ENCODE measurements at regions not wholly inside any gene's neighbourhood (a gene's known extent, or its start where the extent isn't known, plus 50 kb on each side); places are given as distances from the start of the nearest gene placed in this dataset.

GRCh38 chr20:43863821-43864544 lies 50.7 kb upstream of the TOX2 start:
- DNase-seq (ENCODE audit: low spot score) = no peak
- H3K27ac Mint-ChIP-seq = no peak overlapping the region
- H3K27me3 Mint-ChIP-seq (ENCODE audit: low read depth) = peaks cover 7% of the 10 kb centered on the region
- no peak overlapping the region for H3K4me3 Mint-ChIP-seq
- no peaks in the 10 kb centered on the region for H3K36me3 Mint-ChIP-seq (ENCODE audit: low read depth)
- no peaks in the 10 kb centered on the region for H3K9me3 Mint-ChIP-seq
- peaks cover 5% of the 10 kb centered on the region for H3K4me1 Mint-ChIP-seq (ENCODE audit: low read depth)

- Mint-ChIP-seq H3K27me3 (ENCODE audit: low read depth) (peaks cover 7% of the 10 kb centered on the region), H3K9me3 (no peaks in the 10 kb centered on the region), H3K4me1 (ENCODE audit: low read depth) (peaks cover 2% of the 10 kb centered on the region), H3K36me3 (ENCODE audit: low read depth) (no peaks in the 10 kb centered on the region), H3K4me3 (no peak overlapping the region), H3K27ac (no peak overlapping the region)
- no peak for DNase-seq (ENCODE audit: low spot score)
These were observed 51.3 kb upstream of the TOX2 start for GRCh38 chr20:43863330-43863729.

GRCh38 chr20:43862438-43862837 lies 52.2 kb upstream of the TOX2 start:
- H3K9me3 Mint-ChIP-seq = no peaks in the 10 kb centered on the region
- H3K36me3 Mint-ChIP-seq (ENCODE audit: low read depth) = no peaks in the 10 kb centered on the region
- H3K27ac Mint-ChIP-seq = no peak overlapping the region
- no peaks in the 10 kb centered on the region for H3K4me1 Mint-ChIP-seq (ENCODE audit: low read depth)
- DNase-seq (ENCODE audit: low spot score) = no peak
- no peak overlapping the region for H3K4me3 Mint-ChIP-seq
- H3K27me3 Mint-ChIP-seq (ENCODE audit: low read depth) = peaks cover 13% of the 10 kb centered on the region

GRCh38 chr20:43859994-43860393 lies 54.7 kb upstream of the TOX2 start:
- H3K4me1 Mint-ChIP-seq (ENCODE audit: low read depth) = no peaks in the 10 kb centered on the region

GRCh38 chr20:43857932-43858331 lies 56.7 kb upstream of the TOX2 start:
- Mint-ChIP-seq H3K27me3 (ENCODE audit: low read depth) (peaks cover 22% of the 10 kb centered on the region), H3K4me3 (no peak overlapping the region), H3K36me3 (ENCODE audit: low read depth) (peaks cover 1% of the 10 kb centered on the region), H3K4me1 (ENCODE audit: low read depth) (peaks cover 2% of the 10 kb centered on the region), H3K9me3 (no peaks in the 10 kb centered on the region), H3K27ac (no peak overlapping the region)
- no peak for DNase-seq (ENCODE audit: low spot score)

More at GRCh38 chr20:43859994-43860393, 54.7 kb upstream of the TOX2 start:
- H3K27ac Mint-ChIP-seq = no peak overlapping the region
- DNase-seq (ENCODE audit: low spot score) = no peak
- peaks cover 1% of the 10 kb centered on the region for H3K36me3 Mint-ChIP-seq (ENCODE audit: low read depth)
- H3K4me3 Mint-ChIP-seq = no peak overlapping the region
- H3K27me3 Mint-ChIP-seq (ENCODE audit: low read depth) = peaks cover 22% of the 10 kb centered on the region
- H3K9me3 Mint-ChIP-seq = no peaks in the 10 kb centered on the region

- H3K9me3 Mint-ChIP-seq = no peaks in the 10 kb centered on the region
- no peak for DNase-seq (ENCODE audit: low spot score)
- H3K4me3 Mint-ChIP-seq = no peak overlapping the region
- peaks cover 2% of the 10 kb centered on the region for H3K4me1 Mint-ChIP-seq (ENCODE audit: low read depth)
- peaks cover 22% of the 10 kb centered on the region for H3K27me3 Mint-ChIP-seq (ENCODE audit: low read depth)
- H3K27ac Mint-ChIP-seq = no peak overlapping the region
- H3K36me3 Mint-ChIP-seq (ENCODE audit: low read depth) = peaks cover 1% of the 10 kb centered on the region
These were observed 57.5 kb upstream of the TOX2 start for GRCh38 chr20:43857127-43857526.

- H3K9me3 Mint-ChIP-seq = no peaks in the 10 kb centered on the region
- H3K4me3 Mint-ChIP-seq = no peak overlapping the region
- H3K27me3 Mint-ChIP-seq (ENCODE audit: low read depth) = peaks cover 19% of the 10 kb centered on the region
- H3K27ac Mint-ChIP-seq = no peak overlapping the region
- H3K4me1 Mint-ChIP-seq (ENCODE audit: low read depth) = peaks cover 2% of the 10 kb centered on the region
- H3K36me3 Mint-ChIP-seq (ENCODE audit: low read depth) = peaks cover 1% of the 10 kb centered on the region
- DNase-seq (ENCODE audit: low spot score) = no peak
These were observed 58.8 kb upstream of the TOX2 start for GRCh38 chr20:43855803-43856202.

GRCh38 chr20:43853918-43854317 lies 60.7 kb upstream of the TOX2 start:
- Mint-ChIP-seq H3K36me3 (ENCODE audit: low read depth) (peaks cover 1% of the 10 kb centered on the region), H3K27me3 (ENCODE audit: low read depth) (peaks cover 15% of the 10 kb centered on the region), H3K27ac (no peak overlapping the region), H3K4me1 (ENCODE audit: low read depth) (peaks cover 2% of the 10 kb centered on the region), H3K9me3 (no peaks in the 10 kb centered on the region), H3K4me3 (no peak overlapping the region)
- DNase-seq (ENCODE audit: low spot score) = no peak

GRCh38 chr20:43853174-43853803 lies 61.4 kb upstream of the TOX2 start:
- peaks cover 15% of the 10 kb centered on the region for H3K27me3 Mint-ChIP-seq (ENCODE audit: low read depth)
- H3K36me3 Mint-ChIP-seq (ENCODE audit: low read depth) = peaks cover 1% of the 10 kb centered on the region
- no peak overlapping the region for H3K4me3 Mint-ChIP-seq
- no peak for DNase-seq (ENCODE audit: low spot score)
- H3K27ac Mint-ChIP-seq = no peak overlapping the region
- peaks cover 2% of the 10 kb centered on the region for H3K4me1 Mint-ChIP-seq (ENCODE audit: low read depth)
- no peaks in the 10 kb centered on the region for H3K9me3 Mint-ChIP-seq

GRCh38 chr20:43849496-43850186 lies 65.0 kb upstream of the TOX2 start:
- H3K9me3 Mint-ChIP-seq = no peaks in the 10 kb centered on the region
- DNase-seq (ENCODE audit: low spot score) = no peak
- no peaks in the 10 kb centered on the region for H3K36me3 Mint-ChIP-seq (ENCODE audit: low read depth)
- H3K4me3 Mint-ChIP-seq = no peak overlapping the region
- H3K27ac Mint-ChIP-seq = no peak overlapping the region
- no peaks in the 10 kb centered on the region for H3K27me3 Mint-ChIP-seq (ENCODE audit: low read depth)
- H3K4me1 Mint-ChIP-seq (ENCODE audit: low read depth) = peaks cover 23% of the 10 kb centered on the region

- no peaks in the 10 kb centered on the region for H3K36me3 Mint-ChIP-seq (ENCODE audit: low read depth)
- H3K27me3 Mint-ChIP-seq (ENCODE audit: low read depth) = no peaks in the 10 kb centered on the region
- no peak for DNase-seq (ENCODE audit: low spot score)
- no peak overlapping the region for H3K4me3 Mint-ChIP-seq
- no peaks in the 10 kb centered on the region for H3K9me3 Mint-ChIP-seq
- no peak overlapping the region for H3K27ac Mint-ChIP-seq
- peaks cover 36% of the 10 kb centered on the region for H3K4me1 Mint-ChIP-seq (ENCODE audit: low read depth)
These were observed 68.1 kb upstream of the TOX2 start for GRCh38 chr20:43846516-43846905.

GRCh38 chr20:43844778-43845614 lies 69.7 kb upstream of the TOX2 start:
- Mint-ChIP-seq H3K27ac (peak overlapping the region; percentile 15), H3K4me1 (ENCODE audit: low read depth) (peaks cover 45% of the 10 kb centered on the region), H3K36me3 (ENCODE audit: low read depth) (no peaks in the 10 kb centered on the region), H3K27me3 (ENCODE audit: low read depth) (no peaks in the 10 kb centered on the region), H3K9me3 (no peaks in the 10 kb centered on the region), H3K4me3 (no peak overlapping the region)
- DNase-seq (ENCODE audit: low spot score) = no peak

- Mint-ChIP-seq H3K9me3 (no peaks in the 10 kb centered on the region), H3K4me1 (ENCODE audit: low read depth) (peaks cover 54% of the 10 kb centered on the region), H3K27ac (peak overlapping the region; percentile 15), H3K27me3 (ENCODE audit: low read depth) (no peaks in the 10 kb centered on the region), H3K4me3 (no peak overlapping the region), H3K36me3 (ENCODE audit: low read depth) (no peaks in the 10 kb centered on the region)
- no peak for DNase-seq (ENCODE audit: low spot score)
These were observed 70.5 kb upstream of the TOX2 start for GRCh38 chr20:43843965-43844660.
